ENCODE measurements at regions not wholly inside any gene's neighbourhood (a gene's known extent, or its start where the extent isn't known, plus 50 kb on each side); places are given as distances from the start of the nearest gene placed in this dataset.

- H3K79me2 ChIP-seq (ENCODE audit: insufficient read depth, low read length), result no peaks in the 10 kb centered on the region
- H3K4me3 ChIP-seq (ENCODE audit: insufficient read depth, low read length, poor library complexity, severe bottlenecking), result no peak overlapping the region
- no peak for TF ChIP-seq EZH2phosphoT487 (conservative IDR thresholded peaks at IDR 0.05; ENCODE audit: low read length)
- TF ChIP-seq, protein P1, sequence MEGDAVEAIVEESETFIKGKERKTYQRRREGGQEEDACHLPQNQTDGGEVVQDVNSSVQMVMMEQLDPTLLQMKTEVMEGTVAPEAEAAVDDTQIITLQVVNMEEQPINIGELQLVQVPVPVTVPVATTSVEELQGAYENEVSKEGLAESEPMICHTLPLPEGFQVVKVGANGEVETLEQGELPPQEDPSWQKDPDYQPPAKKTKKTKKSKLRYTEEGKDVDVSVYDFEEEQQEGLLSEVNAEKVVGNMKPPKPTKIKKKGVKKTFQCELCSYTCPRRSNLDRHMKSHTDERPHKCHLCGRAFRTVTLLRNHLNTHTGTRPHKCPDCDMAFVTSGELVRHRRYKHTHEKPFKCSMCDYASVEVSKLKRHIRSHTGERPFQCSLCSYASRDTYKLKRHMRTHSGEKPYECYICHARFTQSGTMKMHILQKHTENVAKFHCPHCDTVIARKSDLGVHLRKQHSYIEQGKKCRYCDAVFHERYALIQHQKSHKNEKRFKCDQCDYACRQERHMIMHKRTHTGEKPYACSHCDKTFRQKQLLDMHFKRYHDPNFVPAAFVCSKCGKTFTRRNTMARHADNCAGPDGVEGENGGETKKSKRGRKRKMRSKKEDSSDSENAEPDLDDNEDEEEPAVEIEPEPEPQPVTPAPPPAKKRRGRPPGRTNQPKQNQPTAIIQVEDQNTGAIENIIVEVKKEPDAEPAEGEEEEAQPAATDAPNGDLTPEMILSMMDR (IDR thresholded peaks at IDR 0.05; ENCODE audit: insufficient read depth, low read length, poor library complexity, severe bottlenecking), result no peak
- no peak overlapping the region for H2AFZ ChIP-seq (ENCODE audit: low read depth, low read length, severe bottlenecking)
- H3K9me3 ChIP-seq (ENCODE audit: insufficient read depth, low read length), result no peaks in the 10 kb centered on the region
- H3K9me2 ChIP-seq (replicated peaks; ENCODE audit: insufficient read depth, low read length), result no peaks in the 10 kb centered on the region
- H3K36me3 ChIP-seq (ENCODE audit: low read length), result no peaks in the 10 kb centered on the region
- no peaks in the 10 kb centered on the region for H4K20me1 ChIP-seq (ENCODE audit: low read depth, low read length)
- H3K4me2 ChIP-seq (ENCODE audit: low read depth, low read length, poor library complexity, severe bottlenecking), result no peak overlapping the region
- no peak overlapping the region for H3K27ac ChIP-seq (ENCODE audit: low read depth, low read length)
- H3K9ac ChIP-seq (ENCODE audit: low read length), result no peak overlapping the region
- H3K27me3 ChIP-seq (ENCODE audit: low read length), result no peaks in the 10 kb centered on the region
- no peaks in the 10 kb centered on the region for H3F3A ChIP-seq (ENCODE audit: insufficient read depth)
These were observed 139.2 kb downstream of the PCDH18 start for GRCh38 chr4:137393044-137393443.

- Histone ChIP-seq H3K27me3 (ENCODE audit: low read length) (no peaks in the 10 kb centered on the region), H3K9me2 (replicated peaks; ENCODE audit: insufficient read depth, low read length) (no peaks in the 10 kb centered on the region), H3K27ac (ENCODE audit: low read depth, low read length) (no peak overlapping the region), H3K4me3 (ENCODE audit: insufficient read depth, low read length, poor library complexity, severe bottlenecking) (no peak overlapping the region), H3K9ac (ENCODE audit: low read length) (no peak overlapping the region), H2AFZ (ENCODE audit: low read depth, low read length, severe bottlenecking) (no peak overlapping the region), H3F3A (ENCODE audit: insufficient read depth) (no peaks in the 10 kb centered on the region), H3K36me3 (ENCODE audit: low read length) (no peaks in the 10 kb centered on the region), H3K79me2 (ENCODE audit: insufficient read depth, low read length) (no peaks in the 10 kb centered on the region), H4K20me1 (ENCODE audit: low read depth, low read length) (no peaks in the 10 kb centered on the region), H3K4me2 (ENCODE audit: low read depth, low read length, poor library complexity, severe bottlenecking) (no peak overlapping the region), H3K9me3 (ENCODE audit: insufficient read depth, low read length) (no peaks in the 10 kb centered on the region)
- no peak for TF ChIP-seq EZH2phosphoT487 (conservative IDR thresholded peaks at IDR 0.05; ENCODE audit: low read length)
- TF ChIP-seq, protein P1 (IDR thresholded peaks at IDR 0.05; ENCODE audit: insufficient read depth, low read length, poor library complexity, severe bottlenecking), result no peak
These were observed 141.6 kb downstream of the PCDH18 start for GRCh38 chr4:137390707-137391106.

- TF ChIP-seq, protein P1 (IDR thresholded peaks at IDR 0.05; ENCODE audit: insufficient read depth, low read length, poor library complexity, severe bottlenecking), result no peak
- TF ChIP-seq EZH2phosphoT487 (conservative IDR thresholded peaks at IDR 0.05; ENCODE audit: low read length), result no peak
- no peak overlapping the region for H3K4me2 ChIP-seq (ENCODE audit: low read depth, low read length, poor library complexity, severe bottlenecking)
- no peak overlapping the region for H3K27ac ChIP-seq (ENCODE audit: low read depth, low read length)
- H3K36me3 ChIP-seq (ENCODE audit: low read length), result no peaks in the 10 kb centered on the region
- H3K27me3 ChIP-seq (ENCODE audit: low read length), result no peaks in the 10 kb centered on the region
- no peaks in the 10 kb centered on the region for H4K20me1 ChIP-seq (ENCODE audit: low read depth, low read length)
- no peak overlapping the region for H3K4me3 ChIP-seq (ENCODE audit: insufficient read depth, low read length, poor library complexity, severe bottlenecking)
- H3K9ac ChIP-seq (ENCODE audit: low read length), result no peak overlapping the region
- no peaks in the 10 kb centered on the region for H3F3A ChIP-seq (ENCODE audit: insufficient read depth)
- no peaks in the 10 kb centered on the region for H3K79me2 ChIP-seq (ENCODE audit: insufficient read depth, low read length)
- no peak overlapping the region for H2AFZ ChIP-seq (ENCODE audit: low read depth, low read length, severe bottlenecking)
- H3K9me2 ChIP-seq (replicated peaks; ENCODE audit: insufficient read depth, low read length), result no peaks in the 10 kb centered on the region
- H3K9me3 ChIP-seq (ENCODE audit: insufficient read depth, low read length), result no peaks in the 10 kb centered on the region
These were observed 142.3 kb downstream of the PCDH18 start for GRCh38 chr4:137389911-137390520.

All from SU-DHL-6 (cell line).